AG09319 (cell line): ENCODE measurements at regions not wholly inside any gene's neighbourhood (a gene's known extent, or its start where the extent isn't known, plus 50 kb on each side); places are given as distances from the start of the nearest gene placed in this dataset.

ENCODE experiments used
- DNase-seq: peaks from one replicate; pipeline ENCODE4 v3.0.0-alpha.2; 2010; ENCODE audit warnings: low read depth; ENCODE audit errors: extremely low read depth
- TF ChIP-seq, protein P1 (sequence below): IDR thresholded peaks from 2 replicates; pipeline ENCODE4 v1.5.1; 2011; ENCODE audit warnings: low read depth, mild to moderate bottlenecking, inconsistent platforms, low read length, moderate library complexity

DNA sequence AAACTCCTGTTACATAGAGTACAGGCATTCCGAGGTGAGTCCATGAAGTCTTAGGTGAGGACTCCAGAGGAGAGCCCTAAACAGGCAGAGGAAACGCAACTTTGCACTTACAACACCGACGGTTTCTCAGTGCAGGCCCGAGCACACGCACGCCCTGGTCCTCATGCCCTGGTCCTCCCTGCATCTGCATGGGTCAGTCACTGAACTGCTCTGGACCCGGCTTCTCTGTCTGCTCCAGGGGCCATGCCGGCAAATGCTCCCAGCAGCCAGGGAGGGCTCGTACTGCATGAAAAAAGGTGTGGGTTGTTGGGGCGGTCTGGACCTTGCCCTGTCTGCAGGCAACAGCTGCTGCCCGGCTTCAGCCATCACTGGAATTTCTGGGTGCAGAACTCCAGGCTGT, 317.3 kb upstream of the SHH start:
- TF ChIP-seq, protein P1, sequence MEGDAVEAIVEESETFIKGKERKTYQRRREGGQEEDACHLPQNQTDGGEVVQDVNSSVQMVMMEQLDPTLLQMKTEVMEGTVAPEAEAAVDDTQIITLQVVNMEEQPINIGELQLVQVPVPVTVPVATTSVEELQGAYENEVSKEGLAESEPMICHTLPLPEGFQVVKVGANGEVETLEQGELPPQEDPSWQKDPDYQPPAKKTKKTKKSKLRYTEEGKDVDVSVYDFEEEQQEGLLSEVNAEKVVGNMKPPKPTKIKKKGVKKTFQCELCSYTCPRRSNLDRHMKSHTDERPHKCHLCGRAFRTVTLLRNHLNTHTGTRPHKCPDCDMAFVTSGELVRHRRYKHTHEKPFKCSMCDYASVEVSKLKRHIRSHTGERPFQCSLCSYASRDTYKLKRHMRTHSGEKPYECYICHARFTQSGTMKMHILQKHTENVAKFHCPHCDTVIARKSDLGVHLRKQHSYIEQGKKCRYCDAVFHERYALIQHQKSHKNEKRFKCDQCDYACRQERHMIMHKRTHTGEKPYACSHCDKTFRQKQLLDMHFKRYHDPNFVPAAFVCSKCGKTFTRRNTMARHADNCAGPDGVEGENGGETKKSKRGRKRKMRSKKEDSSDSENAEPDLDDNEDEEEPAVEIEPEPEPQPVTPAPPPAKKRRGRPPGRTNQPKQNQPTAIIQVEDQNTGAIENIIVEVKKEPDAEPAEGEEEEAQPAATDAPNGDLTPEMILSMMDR, result no peak
- DNase-seq, result no peak

GRCh38 chr7:156128496-156128895, 316.2 kb upstream of the SHH start:
- DNase-seq, result no peak
- TF ChIP-seq, protein P1, result no peak

DNA sequence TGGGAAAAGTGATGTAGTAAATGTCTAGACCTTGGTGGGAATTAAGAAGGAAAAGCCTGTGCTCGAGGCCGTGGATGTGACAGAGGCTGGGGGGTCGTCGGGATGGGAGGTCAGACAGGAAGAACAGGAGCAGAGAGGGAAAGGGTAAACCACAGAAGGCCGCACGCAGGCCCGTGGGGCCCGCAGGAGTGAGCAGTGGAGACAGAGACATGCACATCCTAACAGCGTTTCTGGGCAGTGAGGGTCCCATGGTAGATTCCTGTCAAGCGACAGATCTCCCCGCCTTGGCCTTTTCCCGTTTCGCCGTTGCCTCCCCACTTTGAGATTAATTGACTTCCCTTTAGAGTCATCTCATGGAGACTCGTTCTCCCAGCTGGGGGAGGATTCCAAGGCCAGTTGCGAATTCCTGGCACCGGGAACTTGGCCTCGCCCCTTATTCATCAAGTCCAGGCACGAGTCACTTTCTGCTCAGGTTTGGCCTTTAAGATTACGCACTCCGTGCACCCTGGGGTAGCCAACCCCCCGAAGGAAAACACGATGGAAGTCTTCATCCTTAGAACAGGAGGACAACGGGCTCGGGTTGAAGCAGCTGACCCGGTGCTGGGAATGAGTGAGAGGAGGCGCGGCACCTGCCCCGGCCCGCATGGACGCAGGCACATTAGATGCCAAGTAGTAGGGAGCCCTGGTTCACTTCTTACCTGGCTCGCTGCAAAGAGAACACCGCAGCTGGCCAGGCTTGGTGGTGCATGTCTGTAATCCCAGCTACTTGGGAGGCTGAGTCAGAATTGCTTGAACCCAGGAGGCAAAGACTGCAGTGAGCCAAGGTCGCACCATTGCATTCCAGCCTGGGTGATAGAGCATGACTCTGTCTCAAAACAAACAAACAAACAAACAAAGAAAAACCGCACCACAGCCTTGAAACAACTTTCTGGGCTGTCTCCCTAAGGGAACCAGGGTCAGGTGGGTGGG, 315.2 kb upstream of the SHH start:
- no peak for DNase-seq
- TF ChIP-seq, protein P1, result no peak

DNA sequence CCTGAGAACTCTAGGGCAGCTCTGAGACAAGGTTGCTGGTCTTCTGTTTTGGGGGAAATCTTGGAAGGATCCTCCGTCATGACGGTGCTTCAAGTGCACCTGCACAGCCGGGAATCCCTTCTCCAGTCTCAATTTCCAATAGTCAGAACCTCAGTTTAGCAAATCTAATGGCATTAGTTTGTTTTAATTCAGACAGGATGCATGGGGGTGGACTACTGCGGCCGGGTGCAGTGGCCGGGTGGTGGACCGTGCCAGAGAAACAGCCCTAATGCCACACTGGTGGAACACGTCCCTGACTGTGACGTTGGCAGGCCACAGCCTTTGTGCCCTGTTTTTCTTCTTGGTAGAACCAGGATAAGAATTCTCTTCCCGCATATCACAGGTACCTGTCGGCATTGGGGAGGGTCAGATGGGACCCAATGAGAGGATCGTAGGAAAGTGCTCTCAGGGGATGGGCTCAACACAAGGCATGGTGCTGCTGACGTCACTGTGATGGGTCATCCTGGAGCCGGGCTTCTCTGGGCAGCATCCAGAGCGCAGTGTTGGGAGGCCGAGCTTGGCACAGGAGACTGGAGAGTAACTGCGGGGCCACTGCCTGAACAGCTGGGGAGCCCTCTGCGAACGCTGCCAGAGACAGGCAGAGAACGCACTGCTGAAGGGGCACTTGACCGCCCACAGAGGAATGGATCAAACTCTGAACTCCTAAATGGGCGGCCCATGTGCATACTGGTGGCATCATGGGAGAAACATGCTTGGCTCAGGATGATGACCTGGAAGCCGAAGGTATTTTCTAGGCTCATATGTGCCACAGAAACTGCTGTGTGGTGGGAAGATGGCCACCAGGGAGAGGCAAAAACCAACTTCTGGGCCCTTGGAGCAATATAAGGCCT, 313.8 kb upstream of the SHH start:
- no peak for DNase-seq
- TF ChIP-seq, protein P1, result no peak

DNA sequence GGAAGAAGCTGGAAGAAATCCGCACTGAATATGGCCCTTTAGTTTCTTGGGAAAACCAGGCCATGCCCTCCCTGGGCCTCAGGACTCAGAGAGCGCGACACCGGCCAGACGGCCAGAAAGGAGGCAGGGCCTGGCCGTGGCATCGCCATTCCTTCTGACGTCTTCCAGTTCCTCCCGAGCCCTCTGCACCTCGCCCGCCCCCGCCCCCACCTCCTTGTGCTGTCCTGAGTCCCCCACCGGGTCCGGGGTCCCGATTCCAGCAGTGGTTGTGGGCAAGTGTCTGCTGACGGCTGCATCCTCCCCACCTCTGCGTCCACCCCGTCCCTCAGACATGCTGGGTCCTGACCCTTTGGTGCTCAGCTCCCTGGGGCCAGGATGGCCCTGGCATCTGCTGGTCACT, 312.1 kb upstream of the SHH start:
- DNase-seq, result no peak
- TF ChIP-seq, protein P1, result no peak

DNA sequence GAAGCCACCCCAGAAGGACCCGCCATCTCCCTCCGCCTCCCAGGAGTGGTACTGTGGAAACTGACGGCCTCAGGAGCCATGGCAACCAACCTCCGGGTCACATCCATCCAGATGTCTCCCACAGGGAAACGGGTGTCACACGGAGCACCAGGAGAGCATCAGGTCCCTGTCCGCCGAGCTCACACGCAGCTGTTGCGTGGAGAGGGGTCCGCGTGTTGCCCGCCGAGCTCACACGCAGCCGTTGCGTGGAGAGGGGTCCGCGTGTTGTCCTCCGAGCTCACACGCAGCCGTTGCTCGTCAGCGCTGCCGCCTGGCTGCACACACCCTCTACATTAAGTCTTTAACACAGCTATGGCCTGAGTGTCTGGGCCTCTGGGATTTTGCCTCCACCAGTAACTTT, 311.1 kb upstream of the SHH start:
- TF ChIP-seq, protein P1, result no peak
- DNase-seq, result no peak

GRCh38 chr7:156122752-156123354, 310.6 kb upstream of the SHH start:
- no peak for DNase-seq
- TF ChIP-seq, protein P1, result no peak
